ENCODE measurements at regions not wholly inside any gene's neighbourhood (a gene's known extent, or its start where the extent isn't known, plus 50 kb on each side); places are given as distances from the start of the nearest gene placed in this dataset.

DNA sequence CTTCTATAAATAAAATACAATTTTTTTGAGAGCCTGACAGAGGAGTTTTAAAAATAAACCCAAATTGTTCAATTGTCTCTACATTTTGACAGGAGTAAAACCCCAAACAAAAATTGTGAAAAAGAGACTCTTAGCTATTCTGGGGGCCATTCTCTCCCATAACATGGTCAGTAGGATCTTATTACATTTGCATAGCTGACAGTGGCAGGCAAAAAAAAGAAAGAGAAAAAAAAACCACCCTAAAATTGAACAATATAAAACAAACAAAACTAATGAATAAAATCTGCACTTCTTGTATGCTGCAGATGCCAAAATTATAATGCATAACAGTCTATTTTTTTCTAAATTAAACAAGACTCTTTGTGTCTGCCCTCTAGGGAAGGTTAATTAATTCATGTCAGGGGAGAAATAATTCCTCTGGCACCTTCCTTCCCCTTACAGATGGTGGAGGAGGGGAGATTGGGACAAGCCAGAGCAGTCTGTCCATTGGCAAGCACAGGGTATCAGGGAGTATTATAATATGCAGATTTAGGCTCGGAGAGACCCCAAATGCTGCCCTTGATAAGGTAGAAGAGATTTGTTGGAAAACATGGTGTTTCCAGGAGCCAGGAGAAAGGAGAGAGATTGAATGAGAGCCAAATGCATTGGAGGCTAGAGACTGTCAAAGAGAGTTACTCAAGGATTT, 79.7 kb upstream of the CDH6 start:
- no peaks in the 10 kb centered on the region for H3K27me3 ChIP-seq (ENCODE audit: control insufficient read depth, insufficient read depth, low read length)
- no peaks in the 10 kb centered on the region for H3K4me1 ChIP-seq (ENCODE audit: control insufficient read depth, insufficient read depth, low read length)
- no peaks in the 10 kb centered on the region for H3K36me3 ChIP-seq (ENCODE audit: control insufficient read depth, insufficient read depth, low read length)
- no peak overlapping the region for H3K27ac ChIP-seq (ENCODE audit: low read length)
- ATAC-seq (no peak), DNase-seq (no peak)
- intact Hi-C loops (cut with micrococcal nuclease), result no loop called here
- H3K9me3 ChIP-seq (ENCODE audit: control insufficient read depth, insufficient read depth, low read length), result no peaks in the 10 kb centered on the region
- Mint-ChIP-seq H3K36me3 (no peaks in the 10 kb centered on the region), H3K9me3 (peaks cover 10 to 13% of the 10 kb centered on the region in 2 donors), H3K27me3 (ENCODE audit: low read depth in 2 of 2) (no peaks in the 10 kb centered on the region), H3K4me1 (no peaks in the 10 kb centered on the region), H3K27ac (no peak overlapping the region), H3K4me3 (no peak overlapping the region)
- H3K4me3 ChIP-seq (ENCODE audit: low read length), result no peak overlapping the region
- WGBS (ENCODE audit: insufficient coverage), result 81% methylated on average over 1 of the region's 1 CpG
- TF ChIP-seq, protein P1, sequence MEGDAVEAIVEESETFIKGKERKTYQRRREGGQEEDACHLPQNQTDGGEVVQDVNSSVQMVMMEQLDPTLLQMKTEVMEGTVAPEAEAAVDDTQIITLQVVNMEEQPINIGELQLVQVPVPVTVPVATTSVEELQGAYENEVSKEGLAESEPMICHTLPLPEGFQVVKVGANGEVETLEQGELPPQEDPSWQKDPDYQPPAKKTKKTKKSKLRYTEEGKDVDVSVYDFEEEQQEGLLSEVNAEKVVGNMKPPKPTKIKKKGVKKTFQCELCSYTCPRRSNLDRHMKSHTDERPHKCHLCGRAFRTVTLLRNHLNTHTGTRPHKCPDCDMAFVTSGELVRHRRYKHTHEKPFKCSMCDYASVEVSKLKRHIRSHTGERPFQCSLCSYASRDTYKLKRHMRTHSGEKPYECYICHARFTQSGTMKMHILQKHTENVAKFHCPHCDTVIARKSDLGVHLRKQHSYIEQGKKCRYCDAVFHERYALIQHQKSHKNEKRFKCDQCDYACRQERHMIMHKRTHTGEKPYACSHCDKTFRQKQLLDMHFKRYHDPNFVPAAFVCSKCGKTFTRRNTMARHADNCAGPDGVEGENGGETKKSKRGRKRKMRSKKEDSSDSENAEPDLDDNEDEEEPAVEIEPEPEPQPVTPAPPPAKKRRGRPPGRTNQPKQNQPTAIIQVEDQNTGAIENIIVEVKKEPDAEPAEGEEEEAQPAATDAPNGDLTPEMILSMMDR (IDR thresholded peaks at IDR 0.05), result no peak

DNA sequence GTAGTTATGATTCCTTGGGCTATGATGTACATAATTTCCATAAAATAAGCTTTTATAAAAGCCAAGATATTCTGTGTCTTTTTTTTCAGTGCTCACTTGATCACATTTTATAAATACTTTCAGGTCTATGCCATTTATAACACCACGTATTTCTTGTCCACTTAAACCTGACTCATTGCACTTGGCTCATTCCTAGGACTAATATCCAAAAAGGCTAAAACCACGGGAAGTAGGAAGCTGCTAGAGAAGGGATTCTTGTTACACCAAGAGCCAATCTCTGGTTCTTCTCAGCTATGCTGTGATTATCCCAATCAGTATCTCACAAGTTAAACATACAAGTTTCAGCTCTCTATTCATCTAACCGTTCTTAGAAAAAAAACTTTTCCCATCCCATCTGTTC, 80.4 kb upstream of the CDH6 start:
- Histone ChIP-seq H3K9me3 (ENCODE audit: control insufficient read depth, insufficient read depth, low read length) (no peaks in the 10 kb centered on the region), H3K27me3 (ENCODE audit: control insufficient read depth, insufficient read depth, low read length) (no peaks in the 10 kb centered on the region), H3K4me1 (ENCODE audit: control insufficient read depth, insufficient read depth, low read length) (no peaks in the 10 kb centered on the region), H3K36me3 (ENCODE audit: control insufficient read depth, insufficient read depth, low read length) (no peaks in the 10 kb centered on the region), H3K4me3 (ENCODE audit: low read length) (no peak overlapping the region), H3K27ac (ENCODE audit: low read length) (no peak overlapping the region)
- H3K36me3 Mint-ChIP-seq, result no peaks in the 10 kb centered on the region
- TF ChIP-seq, protein P1 (IDR thresholded peaks at IDR 0.05), result no peak
- H3K4me3 Mint-ChIP-seq, result no peak overlapping the region
- ATAC-seq (no peak), DNase-seq (no peak)
- H3K9me3 Mint-ChIP-seq, result peaks cover 6 to 11% of the 10 kb centered on the region in 2 donors
- H3K27me3 Mint-ChIP-seq (ENCODE audit: low read depth in 2 of 2), result no peaks in the 10 kb centered on the region
- intact Hi-C loops (cut with micrococcal nuclease), result no loop called here
- H3K4me1 Mint-ChIP-seq, result no peaks in the 10 kb centered on the region
- H3K27ac Mint-ChIP-seq, result no peak overlapping the region
- 76% methylated on average over 2 of the region's 3 CpGs for WGBS (ENCODE audit: insufficient coverage)

DNA sequence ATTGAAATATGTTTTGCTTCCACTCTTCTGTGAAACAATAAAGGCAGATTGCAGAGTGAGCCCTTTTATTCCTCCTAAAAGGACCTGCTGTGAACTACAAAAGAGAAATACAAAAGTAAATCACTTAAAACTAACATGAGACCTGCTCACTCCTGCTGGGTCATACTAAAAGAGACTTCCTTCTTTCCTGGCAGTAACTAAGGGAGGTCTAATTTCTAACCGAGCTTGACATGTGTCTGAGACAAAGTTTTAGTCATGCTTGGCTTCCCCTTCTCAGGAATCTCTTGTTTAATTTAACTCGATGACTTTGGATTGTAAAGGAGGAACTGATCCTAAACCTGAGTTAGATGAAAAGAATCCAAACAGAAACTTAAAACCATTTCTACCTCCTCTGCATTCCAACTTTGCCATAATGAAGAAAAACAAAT, 86.4 kb upstream of the CDH6 start:
- Mint-ChIP-seq H3K4me1 (no peaks in the 10 kb centered on the region), H3K9me3 (peaks cover 4 to 10% of the 10 kb centered on the region in 2 donors), H3K36me3 (no peaks in the 10 kb centered on the region), H3K4me3 (no peak overlapping the region), H3K27me3 (ENCODE audit: low read depth in 2 of 2) (no peaks in the 10 kb centered on the region), H3K27ac (no peak overlapping the region)
- H3K36me3 ChIP-seq (ENCODE audit: control insufficient read depth, insufficient read depth, low read length), result no peaks in the 10 kb centered on the region
- ATAC-seq (no peak), DNase-seq (no peak)
- intact Hi-C loops (cut with micrococcal nuclease), result no loop called here
- H3K4me1 ChIP-seq (ENCODE audit: control insufficient read depth, insufficient read depth, low read length), result no peaks in the 10 kb centered on the region
- no peaks in the 10 kb centered on the region for H3K27me3 ChIP-seq (ENCODE audit: control insufficient read depth, insufficient read depth, low read length)
- 22% methylated on average over 1 of the region's 2 CpGs for WGBS (ENCODE audit: insufficient coverage)
- TF ChIP-seq, protein P1 (IDR thresholded peaks at IDR 0.05), result no peak
- H3K4me3 ChIP-seq (ENCODE audit: low read length), result no peak overlapping the region
- no peak overlapping the region for H3K27ac ChIP-seq (ENCODE audit: low read length)
- H3K9me3 ChIP-seq (ENCODE audit: control insufficient read depth, insufficient read depth, low read length), result no peaks in the 10 kb centered on the region

DNA sequence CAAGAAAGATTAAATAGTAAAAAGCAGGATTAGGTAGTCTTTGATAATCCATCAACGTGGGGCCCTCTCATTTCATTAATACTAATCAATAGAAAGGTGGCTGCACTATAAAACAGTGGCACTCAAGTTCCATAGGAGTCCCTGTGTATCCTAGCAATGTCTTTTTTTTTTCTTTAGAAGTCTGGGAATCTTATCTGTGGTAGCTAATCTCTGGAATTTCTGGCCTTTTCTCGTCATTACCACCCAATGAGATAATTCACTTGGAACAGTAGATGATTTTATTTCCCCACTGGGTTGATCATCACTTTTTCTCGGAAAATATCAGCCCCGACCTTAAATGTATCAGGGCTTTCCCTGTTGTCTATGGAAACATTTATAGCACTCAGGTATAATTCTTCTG, 86.8 kb upstream of the CDH6 start:
- Mint-ChIP-seq H3K27me3 (ENCODE audit: low read depth in 2 of 2) (no peaks in the 10 kb centered on the region), H3K36me3 (no peaks in the 10 kb centered on the region), H3K27ac (no peak overlapping the region), H3K4me3 (no peak overlapping the region), H3K4me1 (no peaks in the 10 kb centered on the region), H3K9me3 (peaks cover 4 to 10% of the 10 kb centered on the region in 2 donors)
- Histone ChIP-seq H3K36me3 (ENCODE audit: control insufficient read depth, insufficient read depth, low read length) (no peaks in the 10 kb centered on the region), H3K27ac (ENCODE audit: low read length) (no peak overlapping the region), H3K9me3 (ENCODE audit: control insufficient read depth, insufficient read depth, low read length) (no peaks in the 10 kb centered on the region), H3K4me3 (ENCODE audit: low read length) (no peak overlapping the region), H3K27me3 (ENCODE audit: control insufficient read depth, insufficient read depth, low read length) (no peaks in the 10 kb centered on the region), H3K4me1 (ENCODE audit: control insufficient read depth, insufficient read depth, low read length) (no peaks in the 10 kb centered on the region)
- ATAC-seq, result no peak
- no peak for DNase-seq
- intact Hi-C loops (cut with micrococcal nuclease), result no loop called here
- TF ChIP-seq, protein P1 (IDR thresholded peaks at IDR 0.05), result no peak
- 47% methylated on average over 3 of the region's 4 CpGs for WGBS (ENCODE audit: insufficient coverage)
